Mesendoderm (in vitro differentiated cells): ENCODE measurements at regions not wholly inside any gene's neighbourhood (a gene's known extent, or its start where the extent isn't known, plus 50 kb on each side); places are given as distances from the start of the nearest gene placed in this dataset.

Experiments used
- DNase-seq: peaks from one replicate; pipeline ENCODE4 v3.0.0; 2013
- H2AK5ac ChIP-seq: 2 replicates; pipeline ENCODE4 v1.6.1; 2013; ENCODE audit warnings: low read length, inconsistent platforms
- H2BK120ac ChIP-seq: 2 replicates; pipeline ENCODE4 v1.6.1; 2013; ENCODE audit warnings: low read depth, mild to moderate bottlenecking, low read length, moderate library complexity, mixed read lengths
- H2BK15ac ChIP-seq: replicated peaks from 2 replicates; pipeline ENCODE4 v1.6.1; 2013; ENCODE audit warnings: low read depth, mild to moderate bottlenecking, moderate library complexity
- H2BK5ac ChIP-seq: 2 replicates; pipeline ENCODE4 v1.6.1; 2013; ENCODE audit warnings: low read length, inconsistent platforms
- H3K18ac ChIP-seq: 2 replicates; pipeline ENCODE4 v1.6.1; 2013; ENCODE audit warnings: mild to moderate bottlenecking, low read length, mixed read lengths
- H3K23ac ChIP-seq: one replicate; pipeline ENCODE4 v1.6.1; 2013; ENCODE audit warnings: low read length
- H3K27ac ChIP-seq: 2 replicates; pipeline ENCODE4 v1.5.1; 2013; ENCODE audit warnings: low read depth, mild to moderate bottlenecking, inconsistent platforms, low read length, moderate library complexity
- H3K27me3 ChIP-seq: 2 replicates; pipeline ENCODE4 v1.6.1; 2013; ENCODE audit warnings: low read length, control low read depth, mild to moderate bottlenecking, inconsistent platforms; ENCODE audit not compliant: insufficient read depth, poor library complexity
- H3K36me3 ChIP-seq: 2 replicates; pipeline ENCODE4 v1.6.1; 2013; ENCODE audit warnings: low read length, inconsistent platforms; ENCODE audit not compliant: control insufficient read depth, insufficient read depth
- H3K4ac ChIP-seq: one replicate; pipeline ENCODE4 v1.6.1; 2013; ENCODE audit warnings: low read depth, mild to moderate bottlenecking, low read length, moderate library complexity
- H3K4me1 ChIP-seq: 2 replicates; pipeline ENCODE4 v1.6.1; 2013; ENCODE audit warnings: low read depth, low read length, inconsistent platforms; ENCODE audit not compliant: control insufficient read depth
- H3K4me2 ChIP-seq: 2 replicates; pipeline ENCODE4 v1.6.1; 2013; ENCODE audit warnings: low read length
- H3K4me3 ChIP-seq: 2 replicates; pipeline ENCODE4 v1.5.1; 2013; ENCODE audit warnings: mild to moderate bottlenecking, low read length
- H3K56ac ChIP-seq: one replicate; pipeline ENCODE4 v1.6.1; 2013; ENCODE audit warnings: low read length
- H3K79me1 ChIP-seq: 2 replicates; pipeline ENCODE4 v1.6.1; 2013; ENCODE audit warnings: low read length, inconsistent platforms
- H3K79me2 ChIP-seq: 2 replicates; pipeline ENCODE4 v1.6.1; 2013; ENCODE audit warnings: mild to moderate bottlenecking, low read length; ENCODE audit not compliant: control insufficient read depth, insufficient read depth
- H3K9ac ChIP-seq: 2 replicates; pipeline ENCODE4 v1.6.1; 2013; ENCODE audit warnings: low read length, inconsistent platforms
- H4K5ac ChIP-seq: one replicate; pipeline ENCODE4 v1.6.1; 2013; ENCODE audit warnings: low read length
- H4K8ac ChIP-seq: one replicate; pipeline ENCODE4 v1.6.1; 2013; ENCODE audit warnings: low read depth, mild to moderate bottlenecking, control low read depth, low read length, moderate library complexity
- WGBS: extraction: QIAGEN DNeasy Blood & Tissue Kit; methylation state at CpG from one replicate; pipeline ENCODE4 v1.1.7; 2013; ENCODE audit warnings: low lambda C conversion rate, missing lambda C conversion rate; ENCODE audit not compliant: insufficient coverage; ENCODE audit errors: extremely low coverage; 5-methylcytosine and 5-hydroxymethylcytosine counted together

GRCh38 chr2:37476411-37476810, 132.0 kb downstream of the QPCT start:
- Histone ChIP-seq H2AK5ac (no peak overlapping the region), H2BK5ac (no peak overlapping the region), H4K8ac (no peak overlapping the region), H3K36me3 (no peaks in the 10 kb centered on the region), H3K4me2 (no peak overlapping the region), H4K5ac (no peak overlapping the region), H3K79me2 (no peaks in the 10 kb centered on the region), H3K4me3 (no peak overlapping the region), H3K23ac (no peak overlapping the region), H3K27ac (no peak overlapping the region), H3K4me1 (no peaks in the 10 kb centered on the region), H3K18ac (no peak overlapping the region), H3K27me3 (no peaks in the 10 kb centered on the region), H2BK15ac (no peak overlapping the region), H3K9ac (no peak overlapping the region), H3K56ac (no peak overlapping the region), H3K79me1 (no peaks in the 10 kb centered on the region), H2BK120ac (no peak overlapping the region), H3K4ac (no peak overlapping the region)
- no peak for DNase-seq
- no CpG with 5 or more reads among the region's 4 CpGs for WGBS

GRCh38 chr2:37477921-37478320, 133.5 kb downstream of the QPCT start:
- Histone ChIP-seq H3K4me1 (no peaks in the 10 kb centered on the region), H3K27me3 (no peaks in the 10 kb centered on the region), H2BK5ac (no peak overlapping the region), H3K36me3 (no peaks in the 10 kb centered on the region), H3K4me3 (no peak overlapping the region), H4K5ac (no peak overlapping the region), H2BK120ac (no peak overlapping the region), H3K9ac (no peak overlapping the region), H3K18ac (no peak overlapping the region), H3K79me1 (no peaks in the 10 kb centered on the region), H4K8ac (no peak overlapping the region), H2BK15ac (no peak overlapping the region), H2AK5ac (no peak overlapping the region), H3K79me2 (no peaks in the 10 kb centered on the region), H3K4me2 (no peak overlapping the region), H3K27ac (no peak overlapping the region), H3K56ac (no peak overlapping the region), H3K4ac (no peak overlapping the region), H3K23ac (no peak overlapping the region)
- DNase-seq = no peak

DNA sequence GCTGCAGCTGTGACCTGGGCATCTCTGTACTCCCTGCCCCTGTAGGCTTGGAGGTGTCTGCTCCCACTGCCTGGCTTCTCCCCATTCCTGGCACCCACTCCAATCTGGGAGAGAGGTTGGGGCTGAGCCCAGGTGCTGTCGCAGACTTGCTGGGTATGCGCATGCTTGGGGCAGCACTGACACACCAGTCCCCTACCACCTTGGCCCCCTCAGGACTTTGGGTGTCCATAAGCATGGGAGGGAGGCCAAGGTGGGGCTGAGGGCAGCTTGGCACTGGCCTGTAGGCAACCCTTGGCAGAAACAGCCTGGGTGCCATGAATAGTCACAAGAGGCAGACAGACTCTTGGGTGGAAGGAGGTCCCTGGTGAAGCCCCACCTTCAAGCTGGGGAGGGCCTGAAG, 136.8 kb downstream of the QPCT start:
- WGBS = no CpG with 5 or more reads among the region's 2 CpGs
- no peak overlapping the region for H4K8ac ChIP-seq
- H3K36me3 ChIP-seq = no peaks in the 10 kb centered on the region
- H3K79me1 ChIP-seq = no peaks in the 10 kb centered on the region
- DNase-seq = no peak
- no peak overlapping the region for H2BK5ac ChIP-seq
- H2AK5ac ChIP-seq = no peak overlapping the region
- no peak overlapping the region for H3K18ac ChIP-seq
- H3K4me2 ChIP-seq = no peak overlapping the region
- H4K5ac ChIP-seq = no peak overlapping the region
- no peaks in the 10 kb centered on the region for H3K79me2 ChIP-seq
- no peak overlapping the region for H3K56ac ChIP-seq
- no peak overlapping the region for H3K23ac ChIP-seq
- H3K4me3 ChIP-seq = no peak overlapping the region
- H2BK120ac ChIP-seq = no peak overlapping the region
- H3K27ac ChIP-seq = no peak overlapping the region
- no peaks in the 10 kb centered on the region for H3K27me3 ChIP-seq
- no peak overlapping the region for H2BK15ac ChIP-seq
- H3K4me1 ChIP-seq = no peaks in the 10 kb centered on the region
- H3K9ac ChIP-seq = no peak overlapping the region
- H3K4ac ChIP-seq = no peak overlapping the region

DNA sequence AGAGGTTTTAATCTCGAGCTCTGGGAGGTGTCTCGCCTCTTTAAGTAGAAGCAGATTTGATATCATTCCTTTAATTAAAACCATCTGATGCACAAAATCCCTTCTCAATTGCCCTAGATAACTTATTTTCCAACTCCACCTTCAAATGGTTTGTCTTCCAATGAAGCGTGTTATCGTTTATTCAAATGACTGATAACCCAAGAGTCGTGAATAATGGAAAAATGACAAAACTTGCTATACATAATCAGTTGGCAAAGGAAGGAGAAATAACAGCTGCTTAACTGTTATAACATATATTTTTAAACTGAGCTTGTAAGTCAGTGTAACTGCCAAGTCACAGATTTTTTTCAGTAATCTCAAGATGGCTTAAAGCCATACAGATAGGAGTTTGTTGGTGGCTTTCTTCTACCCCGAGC, 144.6 kb downstream of the QPCT start:
- Histone ChIP-seq H3K4ac (no peak overlapping the region), H2BK120ac (no peak overlapping the region), H4K5ac (no peak overlapping the region), H3K4me2 (no peak overlapping the region), H3K9ac (no peak overlapping the region), H3K79me2 (no peaks in the 10 kb centered on the region), H4K8ac (no peak overlapping the region), H2BK15ac (no peak overlapping the region), H3K27ac (no peak overlapping the region), H3K4me3 (no peak overlapping the region), H2AK5ac (no peak overlapping the region), H2BK5ac (no peak overlapping the region), H3K36me3 (no peaks in the 10 kb centered on the region), H3K4me1 (no peaks in the 10 kb centered on the region), H3K79me1 (no peaks in the 10 kb centered on the region), H3K56ac (no peak overlapping the region), H3K18ac (no peak overlapping the region), H3K23ac (no peak overlapping the region), H3K27me3 (no peaks in the 10 kb centered on the region)
- no CpG with 5 or more reads among the region's 6 CpGs for WGBS
- DNase-seq = no peak

- no peak overlapping the region for H3K4me3 ChIP-seq
- no peak overlapping the region for H2AK5ac ChIP-seq
- H4K8ac ChIP-seq = no peak overlapping the region
- no peak overlapping the region for H3K4me2 ChIP-seq
- H4K5ac ChIP-seq = no peak overlapping the region
- H2BK120ac ChIP-seq = no peak overlapping the region
- H3K36me3 ChIP-seq = no peaks in the 10 kb centered on the region
- no CpG with 5 or more reads among the region's 1 CpG for WGBS
- no peak overlapping the region for H3K56ac ChIP-seq
- H3K4me1 ChIP-seq = no peaks in the 10 kb centered on the region
- no peak overlapping the region for H3K4ac ChIP-seq
- no peaks in the 10 kb centered on the region for H3K27me3 ChIP-seq
- no peak overlapping the region for H3K18ac ChIP-seq
- no peaks in the 10 kb centered on the region for H3K79me1 ChIP-seq
- no peak overlapping the region for H2BK5ac ChIP-seq
- H3K27ac ChIP-seq = no peak overlapping the region
- H3K9ac ChIP-seq = no peak overlapping the region
- no peak overlapping the region for H3K23ac ChIP-seq
- no peak overlapping the region for H2BK15ac ChIP-seq
- no peak for DNase-seq
- H3K79me2 ChIP-seq = no peaks in the 10 kb centered on the region
Measured at GRCh38 chr2:37489536-37489935, 145.1 kb downstream of the QPCT start.

- no peak overlapping the region for H2BK5ac ChIP-seq
- H3K4me2 ChIP-seq = no peak overlapping the region
- H3K9ac ChIP-seq = no peak overlapping the region
- H3K23ac ChIP-seq = no peak overlapping the region
- WGBS = no CpG with 5 or more reads among the region's 3 CpGs
- no peaks in the 10 kb centered on the region for H3K27me3 ChIP-seq
- no peaks in the 10 kb centered on the region for H3K4me1 ChIP-seq
- H3K27ac ChIP-seq = no peak overlapping the region
- H3K79me1 ChIP-seq = no peaks in the 10 kb centered on the region
- DNase-seq = no peak
- no peak overlapping the region for H3K18ac ChIP-seq
- H4K5ac ChIP-seq = no peak overlapping the region
- H2BK120ac ChIP-seq = no peak overlapping the region
- H3K4me3 ChIP-seq = no peak overlapping the region
- no peaks in the 10 kb centered on the region for H3K79me2 ChIP-seq
- H3K36me3 ChIP-seq = no peaks in the 10 kb centered on the region
- H4K8ac ChIP-seq = no peak overlapping the region
- no peak overlapping the region for H3K4ac ChIP-seq
- no peak overlapping the region for H2AK5ac ChIP-seq
- H3K56ac ChIP-seq = no peak overlapping the region
- H2BK15ac ChIP-seq = no peak overlapping the region
Measured at GRCh38 chr2:37493425-37493824, 149.0 kb downstream of the QPCT start.
